Body of pancreas (tissue), 4 donors: ENCODE measurements at regions not wholly inside any gene's neighbourhood (a gene's known extent, or its start where the extent isn't known, plus 50 kb on each side); places are given as distances from the start of the nearest gene placed in this dataset.

Source experiments
- ATAC-seq: fragments of 150-250 bp; one replicate; pipeline ENCODE4 v1.9.1; 2016
- DNase-seq, 4 donors: peaks; one replicate each; pipeline ENCODE4 v3.0.0-alpha.2; 2019
- H3K27ac ChIP-seq, 4 donors: fragments of 200-600 bp; sonication (generic); 1 replicate in 3 of 4; 2 replicates in 1 of 4; pipeline versions ENCODE4 v1.5.1 to v1.6.1; 2016 to 2019; ENCODE audit warnings: mild to moderate bottlenecking in 1 of 4, mixed read lengths in 1 of 4, moderate library complexity in 1 of 4
- H3K27me3 ChIP-seq, 2 donors: fragments of 200-600 bp; sonication (generic); one replicate each; pipeline ENCODE4 v1.6.0; 2016; ENCODE audit warnings: mild to moderate bottlenecking in 1 of 2
- H3K36me3 ChIP-seq, 2 donors: fragments of 200-600 bp; sonication (generic); replicated peaks in 1 of 2; 2 replicates each; pipeline ENCODE4 v1.5.1; 2016; ENCODE audit warnings: low read depth in 2 of 2; ENCODE audit not compliant: insufficient read depth in 1 of 2
- H3K4me1 ChIP-seq: fragments of 200-600 bp; sonication (generic); one replicate; pipeline ENCODE4 v1.6.0; 2016
- H3K4me3 ChIP-seq, 2 donors: fragments of 200-600 bp; sonication (generic); 1 replicate in 1 of 2; 2 replicates in 1 of 2; pipeline ENCODE4 v1.5.1; 2016 to 2019
- H3K9me3 ChIP-seq, 3 donors: fragments of 200-600 bp; sonication (generic); 1 replicate in 2 of 3; 2 replicates in 1 of 3; pipeline ENCODE4 v1.5.1; 2016
- POLR2A ChIP-seq, 3 donors: fragments of 450-650 bp; IDR thresholded peaks; one replicate each; pipeline ENCODE4 v1.6.1; 2016; ENCODE audit warnings: antibody characterized with exemption in 3 of 3, mild to moderate bottlenecking in 2 of 3
- WGBS, 2 donors: methylation state at CpG; one replicate each; pipeline ENCODE4 v1.1.5; 2017; 5-methylcytosine and 5-hydroxymethylcytosine counted together
- intact Hi-C: fragments of 100-400 bp; cut with DNase I; formaldehyde crosslinking; loops from one replicate; pipeline ENCODE4 v1.15.1; 2023
- TF ChIP-seq, protein P1 (sequence below), 7 experiments: fragments of 450-650 bp in 4 of 7; fragments of 200-600 bp in 3 of 7; sonication (generic) in 3 of 7; IDR thresholded peaks; one replicate each; pipeline ENCODE4 v1.5.1; 2016 to 2019; ENCODE audit warnings: antibody characterized with exemption in 7 of 7

DNA sequence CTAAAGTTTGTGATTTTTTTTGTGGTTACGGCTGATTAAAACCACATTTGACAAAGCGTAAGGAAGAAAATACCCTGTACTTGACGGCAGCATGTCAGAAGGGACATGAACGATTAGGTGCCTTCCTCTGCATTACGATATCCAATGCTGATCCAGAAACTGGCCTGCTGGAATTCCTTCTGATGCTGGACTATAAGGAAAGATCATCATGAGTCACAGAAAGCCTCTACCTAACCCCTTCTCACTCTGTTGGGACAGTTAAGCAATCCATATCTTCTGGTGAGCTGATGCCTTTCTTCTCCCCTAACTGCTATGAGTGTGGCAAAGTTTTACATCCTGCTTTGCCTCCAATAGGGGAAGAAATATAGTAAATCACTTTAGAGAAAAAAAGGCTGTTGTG is 78.4 kb upstream of the PAPPA start:
- Histone ChIP-seq H3K27me3 (no peaks in the 10 kb centered on the region), H3K4me3 (no peak overlapping the region), H3K4me1 (no peaks in the 10 kb centered on the region), H3K27ac (no peak overlapping the region), H3K9me3 (no peaks in the 10 kb centered on the region), H3K36me3 (no peaks in the 10 kb centered on the region)
- TF ChIP-seq POLR2A (IDR thresholded peaks at IDR 0.05), result no peak
- WGBS, 2 donors, result 75 to 81% methylated on average over 5 of the region's 5 CpGs
- ATAC-seq, result no peak
- no peak for DNase-seq
- intact Hi-C loops, result no loop called here

DNA sequence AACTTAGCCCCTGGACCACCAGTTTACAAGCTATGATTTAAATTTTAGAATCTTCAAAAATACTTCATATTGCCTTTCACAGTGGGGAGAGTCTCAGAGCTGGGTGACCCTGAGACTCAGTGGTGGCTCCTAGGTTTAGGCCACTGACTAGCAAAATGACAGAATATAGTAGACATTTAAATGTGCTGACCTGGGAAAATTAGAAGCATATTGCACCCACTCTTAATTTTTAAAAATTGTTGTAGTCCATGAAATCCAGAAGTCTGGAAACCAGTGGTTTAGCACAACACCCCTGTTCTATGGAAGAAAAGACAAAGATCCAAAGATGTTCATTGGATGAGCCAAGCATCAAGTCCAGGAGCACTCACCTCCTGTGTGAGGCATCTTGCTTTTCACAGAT is 75.0 kb upstream of the PAPPA start:
- H3K27ac ChIP-seq, result no peak overlapping the region
- no peaks in the 10 kb centered on the region for H3K27me3 ChIP-seq
- intact Hi-C loops, result no loop called here
- TF ChIP-seq, protein P1, sequence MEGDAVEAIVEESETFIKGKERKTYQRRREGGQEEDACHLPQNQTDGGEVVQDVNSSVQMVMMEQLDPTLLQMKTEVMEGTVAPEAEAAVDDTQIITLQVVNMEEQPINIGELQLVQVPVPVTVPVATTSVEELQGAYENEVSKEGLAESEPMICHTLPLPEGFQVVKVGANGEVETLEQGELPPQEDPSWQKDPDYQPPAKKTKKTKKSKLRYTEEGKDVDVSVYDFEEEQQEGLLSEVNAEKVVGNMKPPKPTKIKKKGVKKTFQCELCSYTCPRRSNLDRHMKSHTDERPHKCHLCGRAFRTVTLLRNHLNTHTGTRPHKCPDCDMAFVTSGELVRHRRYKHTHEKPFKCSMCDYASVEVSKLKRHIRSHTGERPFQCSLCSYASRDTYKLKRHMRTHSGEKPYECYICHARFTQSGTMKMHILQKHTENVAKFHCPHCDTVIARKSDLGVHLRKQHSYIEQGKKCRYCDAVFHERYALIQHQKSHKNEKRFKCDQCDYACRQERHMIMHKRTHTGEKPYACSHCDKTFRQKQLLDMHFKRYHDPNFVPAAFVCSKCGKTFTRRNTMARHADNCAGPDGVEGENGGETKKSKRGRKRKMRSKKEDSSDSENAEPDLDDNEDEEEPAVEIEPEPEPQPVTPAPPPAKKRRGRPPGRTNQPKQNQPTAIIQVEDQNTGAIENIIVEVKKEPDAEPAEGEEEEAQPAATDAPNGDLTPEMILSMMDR (IDR thresholded peaks at IDR 0.05), result no peak
- TF ChIP-seq POLR2A (IDR thresholded peaks at IDR 0.05), result no peak
- no peaks in the 10 kb centered on the region for H3K9me3 ChIP-seq
- H3K4me3 ChIP-seq, result no peak overlapping the region
- no peaks in the 10 kb centered on the region for H3K4me1 ChIP-seq
- no peak for ATAC-seq
- DNase-seq, result no peak
- H3K36me3 ChIP-seq, result no peaks in the 10 kb centered on the region

DNA sequence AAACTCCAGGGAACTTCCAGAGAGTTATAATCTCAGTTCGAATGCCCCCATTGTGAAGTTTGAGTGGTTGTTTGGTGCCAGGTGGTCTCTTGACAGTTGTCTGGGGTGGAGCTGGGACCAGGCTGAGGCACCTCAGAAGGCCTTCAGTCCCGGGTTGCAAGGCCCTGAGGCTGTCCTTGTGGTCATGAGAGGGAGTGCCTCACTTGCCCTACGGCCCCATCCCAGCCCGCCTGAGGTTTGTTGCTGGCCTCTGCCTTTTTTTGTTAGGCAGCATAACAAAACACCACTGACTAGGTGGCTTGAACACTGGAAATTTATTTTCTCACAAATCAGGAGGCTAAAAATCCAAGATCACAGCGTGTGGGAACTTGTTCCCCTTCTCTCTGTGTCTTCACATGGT is 73.0 kb upstream of the PAPPA start:
- no peak for ATAC-seq
- DNase-seq, result no peak
- Histone ChIP-seq H3K27me3 (no peaks in the 10 kb centered on the region), H3K4me1 (no peaks in the 10 kb centered on the region), H3K9me3 (no peaks in the 10 kb centered on the region), H3K4me3 (no peak overlapping the region), H3K27ac (no peak overlapping the region), H3K36me3 (no peaks in the 10 kb centered on the region)
- TF ChIP-seq, protein P1 (IDR thresholded peaks at IDR 0.05), result no peak
- no peak for TF ChIP-seq POLR2A (IDR thresholded peaks at IDR 0.05)
- 53 to 80% methylated on average over 4 to 5 of the region's 5 CpGs for WGBS, 2 donors
- intact Hi-C loops, result no loop called here

DNA sequence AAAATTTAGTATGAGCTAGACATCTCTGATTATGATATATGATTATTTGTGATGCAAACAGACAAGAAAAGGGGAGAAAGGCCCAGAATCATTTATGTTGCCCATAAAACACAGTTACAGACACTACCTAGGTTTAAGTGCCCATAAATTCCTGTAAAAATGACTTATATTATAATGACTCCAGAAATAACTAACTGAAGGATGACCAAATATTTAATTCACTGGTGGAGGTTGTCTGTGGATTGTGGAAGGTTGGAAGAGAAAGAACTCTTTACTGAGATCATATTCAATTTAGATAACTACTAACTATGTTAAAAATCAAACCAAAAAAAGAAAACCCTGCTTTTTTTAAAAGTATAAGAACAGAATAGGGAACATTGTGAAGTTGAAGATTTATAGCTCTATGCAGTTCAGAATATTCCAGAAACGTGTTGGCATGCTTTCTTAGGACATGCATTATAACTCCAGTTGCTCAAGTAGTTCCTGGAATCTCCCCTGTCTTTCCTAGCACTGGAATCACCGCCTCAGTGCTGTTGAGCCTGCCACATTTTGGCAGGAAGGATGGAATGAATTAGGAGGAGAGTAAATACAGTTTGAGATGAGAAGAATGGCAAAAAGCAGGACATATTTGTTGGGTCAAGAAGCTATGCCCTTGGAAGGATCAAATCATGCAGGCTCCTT is 72.0 kb upstream of the PAPPA start:
- Histone ChIP-seq H3K27me3 (no peaks in the 10 kb centered on the region), H3K36me3 (no peaks in the 10 kb centered on the region), H3K4me3 (no peak overlapping the region), H3K4me1 (no peaks in the 10 kb centered on the region), H3K27ac (no peak overlapping the region), H3K9me3 (no peaks in the 10 kb centered on the region)
- no peak for TF ChIP-seq POLR2A (IDR thresholded peaks at IDR 0.05)
- TF ChIP-seq, protein P1 (IDR thresholded peaks at IDR 0.05), result no peak
- no peak for ATAC-seq
- DNase-seq, result no peak
- intact Hi-C loops, result no loop called here
- WGBS, 2 donors, result 41 to 52% methylated on average over 2 of the region's 2 CpGs

DNA sequence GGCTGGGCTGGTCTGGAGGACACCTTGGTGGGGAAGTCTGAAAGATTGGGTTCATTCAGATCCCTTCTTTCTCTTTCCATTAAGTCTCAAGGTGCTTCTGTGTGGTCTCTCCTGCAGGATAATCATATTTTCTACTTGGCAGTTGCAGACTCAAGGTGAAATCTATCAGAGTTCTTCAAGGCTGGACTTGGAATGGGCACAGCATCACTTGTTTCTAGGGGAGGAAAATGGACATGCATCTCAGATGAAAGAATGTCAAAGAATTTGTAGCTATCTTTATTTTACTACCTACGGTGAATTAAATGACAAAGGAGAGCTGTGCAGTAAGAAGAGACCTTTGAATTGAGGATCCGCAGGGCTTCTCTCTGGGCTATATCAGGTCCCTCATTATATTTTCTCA is 69.8 kb upstream of the PAPPA start:
- DNase-seq, result no peak
- Histone ChIP-seq H3K27ac (no peak overlapping the region), H3K36me3 (no peaks in the 10 kb centered on the region), H3K9me3 (no peaks in the 10 kb centered on the region), H3K4me1 (no peaks in the 10 kb centered on the region), H3K27me3 (no peaks in the 10 kb centered on the region), H3K4me3 (no peak overlapping the region)
- intact Hi-C loops, result no loop called here
- ATAC-seq, result no peak
- TF ChIP-seq POLR2A (IDR thresholded peaks at IDR 0.05), result no peak
- TF ChIP-seq, protein P1 (IDR thresholded peaks at IDR 0.05), result no peak
- 72 to 75% methylated on average over 2 of the region's 2 CpGs for WGBS, 2 donors
